Stimulated activated CD8-positive, alpha-beta memory T cell treated with anti-CD3 and anti-CD28 coated beads, Interleukin-12 subunit alpha, Interleukin-12 subunit beta, amount 100 ng/mL, for 24 hours (primary cell): ENCODE measurements at regions not wholly inside any gene's neighbourhood (a gene's known extent, or its start where the extent isn't known, plus 50 kb on each side); places are given as distances from the start of the nearest gene placed in this dataset.

Experiments used
- DNase-seq: peaks from one replicate; pipeline ENCODE4 v3.0.0-alpha.2; 2020; ENCODE audit errors: extremely low read depth

DNA sequence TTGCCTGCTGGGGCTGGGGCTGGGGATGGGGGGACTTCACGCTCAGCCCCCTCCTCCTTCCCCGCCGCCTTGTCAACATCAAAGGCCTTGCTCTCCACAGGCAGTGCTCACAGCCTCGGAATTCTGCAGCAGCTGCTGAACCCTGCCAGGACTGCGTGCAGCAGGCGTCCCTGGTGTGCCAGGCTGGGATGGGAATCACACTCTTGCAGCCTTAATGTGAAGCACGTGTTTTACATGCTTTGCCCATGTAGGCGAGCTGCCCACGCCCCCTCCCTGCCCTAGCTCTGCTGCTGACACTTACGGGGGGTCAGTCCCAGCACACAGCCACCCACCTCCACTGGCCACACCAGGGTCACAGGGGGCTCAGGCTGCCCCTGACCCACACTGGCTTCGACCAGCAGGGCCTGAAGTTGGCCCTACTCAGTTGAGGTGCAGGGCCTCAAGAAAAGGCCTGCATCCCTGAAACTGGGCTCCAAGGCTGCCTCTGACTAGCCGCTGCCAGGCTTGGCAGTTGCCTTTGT lies 276.2 kb upstream of the RTL1 start:
- no peak for DNase-seq

DNA sequence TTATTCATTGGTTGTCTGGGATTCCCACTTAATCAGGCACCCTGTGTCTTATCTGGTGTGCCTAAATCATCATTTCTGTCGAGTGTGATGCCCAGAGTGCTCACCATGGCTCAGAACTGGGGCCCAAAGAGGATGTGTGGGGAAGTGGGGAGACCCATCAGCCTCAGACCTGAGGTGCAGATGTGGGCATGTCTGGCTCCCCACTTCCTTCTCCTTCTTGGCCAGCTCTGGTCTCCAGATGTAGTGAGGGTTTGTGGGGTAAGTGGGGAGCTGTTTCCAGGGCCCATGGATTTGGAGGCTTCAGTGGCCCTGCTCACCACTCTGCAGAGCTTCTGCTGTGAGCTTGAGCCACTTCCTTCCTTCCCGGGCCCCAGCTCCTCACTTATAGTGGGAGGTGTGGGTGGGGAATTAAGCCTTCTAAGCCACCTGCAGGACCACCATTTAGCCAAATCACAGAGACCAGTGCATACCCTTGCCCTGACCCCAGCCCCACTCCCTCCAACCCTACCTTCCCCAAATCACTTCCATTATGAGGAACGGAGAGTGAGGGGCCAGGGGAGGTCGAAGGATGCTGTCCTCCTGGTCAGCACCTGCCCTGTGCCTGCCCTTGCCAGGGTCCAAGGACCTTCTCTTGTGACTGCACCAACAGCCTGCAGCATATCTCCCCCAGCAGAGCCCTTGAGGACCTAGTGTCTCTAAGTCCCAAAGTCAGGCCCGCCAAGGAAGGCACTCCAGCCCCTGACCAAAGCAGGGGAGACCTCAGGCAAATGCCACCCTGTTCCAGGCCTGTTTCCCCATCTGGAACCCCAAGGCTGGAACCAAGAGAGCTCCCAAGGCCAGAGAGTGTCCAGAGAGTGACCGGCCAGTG lies 278.2 kb upstream of the RTL1 start:
- DNase-seq: no peak

DNA sequence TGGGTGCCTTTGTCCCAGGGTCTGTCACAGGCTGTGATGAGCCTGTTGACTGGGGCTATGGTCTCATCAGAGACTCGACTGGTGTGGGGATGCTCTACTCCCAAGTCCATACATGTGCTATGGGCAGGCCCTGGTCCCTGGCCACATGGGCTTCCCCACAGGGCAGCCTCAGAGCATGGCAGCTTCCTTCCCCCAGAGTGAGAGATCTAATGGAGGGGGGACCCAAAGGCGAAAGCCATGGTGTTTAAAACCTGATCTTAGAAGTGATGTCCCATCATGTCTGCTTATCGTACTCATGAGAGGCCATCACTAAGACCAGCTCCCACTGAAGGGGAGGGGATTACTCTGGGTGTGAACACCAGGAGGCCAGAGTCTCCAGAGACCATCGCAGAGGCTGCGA lies 279.0 kb upstream of the RTL1 start:
- no peak for DNase-seq

DNA sequence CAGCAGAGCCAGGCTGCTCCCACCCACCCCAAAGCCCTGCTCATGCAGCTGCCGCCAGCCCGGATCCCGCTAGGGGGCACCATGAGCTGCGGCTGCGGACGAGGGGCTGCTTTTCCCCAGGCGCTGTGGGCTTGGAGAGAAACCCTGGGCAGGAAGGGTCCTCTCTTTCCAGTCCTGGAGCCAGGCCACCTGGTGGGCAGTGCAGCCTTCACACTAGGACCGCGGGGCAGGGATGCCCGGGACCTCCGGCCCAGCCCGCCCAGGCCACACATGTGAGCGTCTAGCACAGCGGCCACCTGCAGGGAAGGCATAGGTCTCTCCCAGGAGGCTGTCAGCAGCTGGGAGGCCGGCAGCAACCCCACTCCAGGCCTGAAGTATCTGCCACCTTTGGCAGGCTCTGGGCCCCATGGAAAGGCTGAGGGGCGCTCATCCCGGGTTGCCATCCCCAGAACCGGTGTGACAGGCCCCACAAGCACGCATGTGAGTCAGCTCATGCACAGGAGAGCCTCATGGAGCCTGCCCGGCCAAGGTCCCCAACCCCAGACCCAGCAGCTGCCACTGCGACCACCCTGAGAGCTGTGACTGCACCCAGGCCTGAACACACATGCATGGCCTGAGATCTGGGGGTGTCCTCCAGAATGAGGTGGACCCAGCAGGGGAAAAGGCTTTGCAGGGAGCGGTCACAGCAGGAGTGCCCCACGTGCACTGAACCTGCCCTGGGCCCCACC lies 280.0 kb upstream of the RTL1 start:
- no peak for DNase-seq

DNA sequence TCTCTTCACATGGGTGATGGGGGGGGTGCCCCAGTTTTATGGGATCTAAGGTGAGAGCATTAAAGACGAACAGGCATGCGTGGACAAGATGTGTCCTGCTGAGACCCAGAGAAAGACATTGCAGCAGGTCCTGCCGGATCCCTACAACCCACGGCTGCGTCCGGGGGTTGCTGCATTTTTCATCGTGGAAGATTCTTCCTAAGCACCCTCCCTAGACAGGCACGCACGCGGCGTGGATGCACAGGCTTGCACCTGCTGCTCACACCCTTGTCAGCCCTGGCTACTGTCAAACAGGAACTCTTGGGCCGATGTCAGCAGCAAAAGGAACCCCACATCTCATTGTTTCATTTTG lies 280.6 kb upstream of the RTL1 start:
- DNase-seq: no peak

DNA sequence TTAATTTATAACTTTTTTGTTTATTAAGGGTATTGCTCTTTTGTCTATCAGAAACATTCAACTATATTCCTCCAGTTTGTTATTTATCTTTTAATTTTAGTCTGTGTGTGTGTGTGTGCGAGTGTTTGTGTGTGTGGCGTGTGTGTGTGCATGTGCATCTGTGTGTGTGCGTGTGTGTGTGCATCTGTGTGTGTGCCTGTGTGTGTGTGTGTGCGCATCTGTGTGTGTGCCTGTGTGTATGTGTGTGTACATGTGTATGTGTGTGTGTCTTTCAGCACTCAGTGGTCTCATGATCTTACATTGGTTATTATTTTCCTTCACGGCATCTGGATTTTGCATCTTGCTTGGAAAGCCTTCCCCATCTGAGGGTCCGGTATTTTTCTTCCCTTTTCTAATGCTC lies 281.1 kb upstream of the RTL1 start:
- no peak for DNase-seq

DNA sequence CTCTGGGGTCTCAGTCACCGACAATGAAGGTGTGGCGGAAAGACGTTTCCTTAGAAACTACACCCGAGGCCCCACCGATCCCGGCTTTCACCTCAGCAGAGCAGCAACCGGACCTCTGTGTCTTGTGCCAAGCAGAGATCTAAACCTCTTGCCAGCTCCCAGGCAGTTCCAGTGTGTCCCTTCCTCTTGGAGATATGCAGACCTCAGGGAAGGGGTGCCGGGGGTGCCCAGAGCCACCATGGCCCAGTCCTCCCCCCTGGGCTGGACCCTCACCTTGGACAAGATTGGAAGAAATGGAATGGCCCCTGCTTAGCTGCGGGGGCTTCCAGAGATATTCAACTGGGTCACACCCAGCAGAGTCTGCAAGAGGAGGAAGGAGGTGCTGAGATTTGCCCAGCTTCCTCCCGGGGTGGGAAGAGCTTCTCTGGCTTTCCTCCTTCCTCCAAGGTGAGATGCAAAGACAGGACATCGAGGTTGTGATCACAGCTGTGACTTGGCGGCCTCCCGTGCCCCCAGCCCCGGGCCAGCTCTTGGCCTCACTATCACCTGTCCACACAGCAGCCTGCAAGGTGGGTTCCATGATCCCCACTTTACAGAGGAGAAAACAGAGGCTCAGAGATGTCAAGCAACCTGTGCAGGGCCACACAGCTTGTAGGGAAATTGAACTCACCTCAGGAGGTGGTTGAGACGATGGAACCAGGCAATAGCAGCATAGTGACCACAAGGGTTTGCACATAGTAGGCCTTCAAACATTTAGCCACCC lies 281.7 kb upstream of the RTL1 start:
- DNase-seq: no peak

DNA sequence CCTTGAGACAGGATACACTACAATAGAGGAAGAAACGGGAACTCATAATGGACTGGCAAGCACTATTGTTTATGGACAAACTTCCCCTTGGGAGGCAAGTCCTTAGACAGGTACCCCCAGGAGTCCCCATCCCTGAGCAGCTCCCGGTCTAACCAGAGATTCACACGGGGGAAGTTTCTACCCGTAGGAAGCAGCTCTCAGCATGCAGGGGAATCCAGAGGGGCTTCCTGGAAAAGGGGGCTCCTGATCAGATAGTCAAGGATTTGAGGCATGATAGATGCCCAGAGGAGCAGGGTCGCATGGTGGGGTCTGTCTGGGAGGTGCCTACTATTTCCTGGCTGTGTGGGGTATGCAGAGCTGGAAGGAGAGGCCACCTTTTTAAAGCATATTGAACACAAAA lies 282.4 kb upstream of the RTL1 start:
- DNase-seq: no peak

DNA sequence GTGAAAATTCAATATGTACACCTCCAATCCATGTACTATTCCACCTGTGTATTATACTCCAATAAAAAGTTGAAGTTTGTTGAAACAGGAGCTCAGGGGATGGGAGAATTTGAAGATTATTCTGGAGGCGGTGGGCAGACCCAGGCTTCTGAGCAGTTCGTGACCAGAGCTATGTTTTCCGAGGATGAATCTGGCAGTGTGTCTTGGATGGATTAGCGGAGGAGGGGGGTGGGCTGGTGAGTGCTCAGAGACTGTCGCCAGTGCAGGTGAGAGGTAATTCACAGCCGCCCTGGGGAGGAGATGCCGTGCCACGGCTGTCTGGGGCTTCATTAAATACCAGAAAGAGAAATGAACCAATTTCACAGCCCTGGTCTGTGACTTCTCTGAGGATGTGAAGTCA lies 283.0 kb upstream of the RTL1 start:
- DNase-seq: no peak

DNA sequence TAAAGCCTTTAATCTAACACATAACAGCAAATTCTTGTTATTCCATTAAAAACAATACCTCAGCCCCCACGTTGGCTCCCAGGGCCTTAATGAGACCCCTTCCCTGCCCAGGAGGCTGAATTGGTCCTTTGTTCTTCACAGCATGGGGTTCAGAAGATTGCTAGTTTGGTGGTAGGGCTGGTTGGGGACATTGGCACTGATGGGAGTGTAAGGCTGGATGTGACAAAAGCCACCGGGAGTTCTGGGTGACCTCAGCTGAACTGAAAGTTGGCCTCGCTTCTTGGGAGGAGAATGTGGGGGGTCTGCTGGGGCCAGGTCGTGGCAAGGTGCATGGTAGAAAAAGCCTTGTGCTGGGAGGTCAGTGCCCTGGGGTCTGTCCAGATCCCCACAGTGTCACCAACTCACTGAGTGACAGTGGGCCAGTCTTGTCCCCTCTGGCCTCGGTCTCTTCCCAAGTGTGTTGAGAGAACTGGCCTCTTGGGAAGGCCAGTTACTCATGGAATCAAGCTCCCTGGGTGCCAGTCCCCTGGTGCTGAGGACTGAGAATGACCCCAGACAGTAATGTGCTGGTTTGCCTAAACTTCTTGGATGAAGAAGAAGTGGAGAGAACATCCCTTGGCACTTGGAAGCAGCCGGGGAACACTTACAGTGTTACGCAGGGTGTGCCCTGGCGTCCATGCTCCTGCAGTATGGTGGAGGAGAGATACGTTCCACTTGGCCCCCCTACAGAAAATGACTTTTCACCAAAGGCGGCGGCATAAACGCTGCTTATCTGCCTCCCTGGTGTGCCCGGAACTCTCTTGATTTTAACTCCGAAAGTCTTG lies 283.7 kb upstream of the RTL1 start:
- DNase-seq: no peak

DNA sequence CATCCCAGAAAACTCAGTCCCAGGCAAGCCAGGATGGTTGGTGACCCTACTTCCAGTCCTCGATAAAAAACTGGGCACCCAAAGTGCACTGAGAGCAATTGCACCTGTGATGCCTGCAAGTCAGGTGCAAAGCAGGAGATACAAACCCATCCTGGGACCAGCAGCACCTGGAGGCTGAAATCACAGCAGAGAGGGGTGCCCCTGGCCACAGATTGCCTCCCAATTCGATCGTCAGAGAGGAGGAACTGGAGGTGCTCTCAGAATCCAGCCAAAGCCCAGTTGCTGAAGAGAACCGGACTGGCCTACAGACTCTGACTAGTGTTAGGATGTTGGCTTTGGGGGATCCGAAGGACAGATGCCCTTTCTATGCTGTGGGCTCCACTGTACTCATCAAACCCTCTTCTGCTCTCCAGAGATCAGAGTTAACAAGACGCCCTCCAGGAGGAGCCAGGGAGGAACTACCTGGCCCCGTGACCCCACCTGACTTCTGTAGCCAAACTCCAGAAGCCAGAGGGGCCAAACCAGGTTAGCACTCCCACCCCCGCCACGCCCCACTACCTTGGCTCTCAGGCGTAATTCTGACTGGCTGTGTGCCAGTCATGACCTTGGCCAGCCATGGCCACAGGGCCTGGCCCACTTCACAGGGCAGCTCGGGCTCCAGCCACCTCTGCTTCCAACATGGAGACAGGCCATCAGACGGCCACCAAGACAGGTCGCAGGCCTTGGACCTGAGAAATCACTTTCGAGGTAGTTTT lies 284.5 kb upstream of the RTL1 start:
- DNase-seq: no peak

DNA sequence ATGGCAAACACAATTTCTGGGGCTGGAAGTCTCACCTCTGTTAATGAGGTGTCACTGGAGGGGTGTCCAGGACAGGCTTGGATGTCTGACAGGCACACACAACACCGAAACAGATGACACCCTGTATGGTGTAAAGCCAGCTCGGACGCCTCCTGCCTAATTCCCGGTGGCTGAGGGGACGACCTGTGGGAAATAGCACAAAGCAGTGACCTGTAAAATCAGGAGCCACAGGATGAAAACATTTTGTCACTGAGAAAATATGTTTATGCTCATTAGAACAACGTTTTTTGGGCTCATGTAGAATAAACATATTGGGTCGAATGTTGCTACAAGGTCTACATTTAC lies 285.0 kb upstream of the RTL1 start:
- DNase-seq: no peak

DNA sequence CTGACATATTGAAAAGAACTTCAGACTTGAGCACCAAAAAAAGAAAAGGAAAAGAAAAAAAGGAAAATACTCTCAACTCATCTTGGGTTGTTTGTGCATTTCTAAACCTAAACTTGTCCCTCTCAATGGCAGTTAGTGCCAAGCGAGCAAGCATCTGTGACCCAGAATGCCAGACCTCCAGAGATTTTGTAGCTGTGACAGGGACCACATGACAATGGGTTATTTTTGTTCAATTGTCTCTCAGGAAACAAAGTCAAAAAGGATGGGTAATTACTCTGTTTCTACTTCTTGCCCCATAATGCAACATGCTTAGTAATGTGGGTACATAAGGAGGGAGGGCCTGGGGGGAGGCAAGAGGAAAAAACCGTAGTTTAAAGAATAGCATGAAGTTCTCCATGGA lies 285.7 kb upstream of the RTL1 start:
- DNase-seq: no peak

DNA sequence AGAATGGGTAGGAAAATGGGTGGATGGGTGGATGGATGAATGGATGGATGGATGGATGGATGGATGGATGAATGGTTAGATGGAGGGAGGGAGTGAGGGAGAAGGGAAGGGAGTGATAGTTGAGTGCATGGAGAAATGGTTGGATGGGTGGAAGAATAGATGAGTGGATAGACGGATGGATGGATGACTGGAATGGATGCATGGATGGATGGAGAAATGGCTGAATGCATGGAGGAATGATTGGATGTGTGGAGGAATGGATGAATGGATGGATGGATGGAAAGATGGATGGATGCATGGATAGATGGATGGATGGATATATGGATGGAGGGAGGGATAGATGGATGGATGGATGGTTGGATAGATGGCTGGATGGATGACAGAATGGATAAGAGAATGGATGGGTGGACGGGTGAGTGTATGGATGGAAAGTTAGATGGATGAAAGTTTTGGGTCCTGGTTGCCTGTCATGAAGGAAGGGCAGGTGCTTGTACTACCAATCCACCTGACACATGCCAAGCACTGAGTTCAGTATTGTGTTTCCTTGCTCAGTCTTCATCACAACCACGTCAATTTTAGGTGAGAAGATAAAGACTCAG lies 286.5 kb upstream of the RTL1 start:
- DNase-seq: no peak

DNA sequence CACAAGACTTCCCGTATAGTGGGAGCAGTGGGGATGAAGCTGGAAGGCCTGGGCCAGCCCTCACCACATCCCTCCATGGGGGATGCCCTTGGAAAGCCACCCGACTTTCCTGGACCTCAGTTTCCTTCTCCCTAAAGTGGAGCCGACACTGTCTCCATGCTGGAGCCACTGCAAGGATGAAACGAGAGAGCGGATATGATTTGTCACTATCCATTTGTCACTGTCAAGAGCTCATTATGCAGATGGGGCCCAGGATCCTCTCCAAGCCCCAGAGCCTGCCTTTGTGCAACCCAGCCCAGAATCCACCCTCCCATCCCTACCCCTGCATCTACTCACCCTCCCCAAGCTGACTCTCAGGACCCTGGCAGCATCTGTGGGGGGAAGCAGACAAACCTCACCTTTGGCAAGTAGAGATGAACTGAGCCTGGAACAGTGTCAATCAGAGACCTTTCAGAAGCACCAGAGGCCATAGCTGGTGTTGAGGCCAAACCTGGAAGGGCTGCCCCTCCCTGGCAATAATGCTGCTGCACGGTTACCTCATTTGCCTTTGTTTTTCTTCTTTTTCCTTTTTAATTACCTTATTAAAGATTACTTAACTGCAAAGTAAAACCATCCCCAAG lies 287.7 kb upstream of the RTL1 start:
- DNase-seq: no peak

DNA sequence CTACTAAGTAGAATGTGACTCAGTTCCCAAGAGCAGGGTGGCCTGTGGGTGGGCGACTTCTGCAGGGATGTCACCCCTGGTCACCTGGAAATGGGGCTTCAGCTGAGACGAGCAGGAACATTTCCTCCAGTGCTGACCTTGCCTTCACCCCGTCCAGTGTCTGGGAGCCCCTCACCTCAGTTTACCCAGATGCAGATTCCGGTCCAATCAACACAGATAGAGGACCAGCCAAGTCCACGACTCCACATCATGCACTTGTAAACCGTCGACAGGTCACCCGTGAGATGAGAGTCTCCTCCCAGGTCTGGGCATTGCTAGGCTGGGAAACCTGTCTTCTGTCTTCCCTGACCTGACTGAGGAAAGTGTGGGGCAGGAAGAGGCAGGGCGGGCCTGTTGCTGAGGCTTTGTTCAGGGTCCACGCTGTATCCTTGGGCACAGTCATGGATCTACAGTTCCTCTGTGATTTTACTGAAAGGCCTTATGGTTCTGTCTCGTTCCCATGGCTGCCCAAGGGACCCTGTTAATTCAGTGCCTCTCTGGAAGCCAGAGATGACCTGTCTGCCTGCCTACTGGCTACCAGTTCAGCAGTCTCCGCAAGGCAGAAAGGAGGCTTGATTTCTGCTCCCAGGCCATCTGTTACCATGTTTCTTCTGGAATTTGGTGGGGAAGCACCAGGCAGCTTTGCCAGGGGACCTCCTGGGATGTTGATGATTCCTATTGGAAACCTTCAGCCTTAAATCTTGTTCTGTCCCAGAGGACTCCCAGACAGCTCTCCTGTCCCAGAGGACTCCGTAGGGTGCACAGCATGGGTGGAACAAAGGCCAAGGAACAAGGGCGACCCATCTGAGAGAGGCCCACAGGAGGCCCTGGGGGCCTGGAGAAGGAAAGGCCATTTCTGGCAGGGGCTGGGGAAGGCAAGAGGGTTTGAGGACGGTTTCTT lies 288.5 kb upstream of the RTL1 start:
- no peak for DNase-seq

DNA sequence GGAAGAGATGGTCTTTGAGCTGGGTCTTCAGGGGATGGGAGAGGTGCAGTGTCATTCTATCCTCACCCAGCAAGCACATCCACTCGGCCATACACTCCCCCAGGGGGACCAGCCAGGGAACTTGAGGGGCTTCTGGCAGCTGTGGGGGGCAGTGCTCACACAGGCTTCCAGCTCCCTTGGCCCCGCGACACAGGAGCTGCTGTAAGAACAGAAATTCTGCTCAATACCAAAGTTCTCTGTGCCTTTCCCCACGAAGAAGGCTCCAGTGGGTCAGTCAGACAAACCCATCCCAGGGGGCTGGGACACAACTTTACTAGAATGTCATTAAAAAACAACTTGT lies 289.1 kb upstream of the RTL1 start:
- no peak for DNase-seq

DNA sequence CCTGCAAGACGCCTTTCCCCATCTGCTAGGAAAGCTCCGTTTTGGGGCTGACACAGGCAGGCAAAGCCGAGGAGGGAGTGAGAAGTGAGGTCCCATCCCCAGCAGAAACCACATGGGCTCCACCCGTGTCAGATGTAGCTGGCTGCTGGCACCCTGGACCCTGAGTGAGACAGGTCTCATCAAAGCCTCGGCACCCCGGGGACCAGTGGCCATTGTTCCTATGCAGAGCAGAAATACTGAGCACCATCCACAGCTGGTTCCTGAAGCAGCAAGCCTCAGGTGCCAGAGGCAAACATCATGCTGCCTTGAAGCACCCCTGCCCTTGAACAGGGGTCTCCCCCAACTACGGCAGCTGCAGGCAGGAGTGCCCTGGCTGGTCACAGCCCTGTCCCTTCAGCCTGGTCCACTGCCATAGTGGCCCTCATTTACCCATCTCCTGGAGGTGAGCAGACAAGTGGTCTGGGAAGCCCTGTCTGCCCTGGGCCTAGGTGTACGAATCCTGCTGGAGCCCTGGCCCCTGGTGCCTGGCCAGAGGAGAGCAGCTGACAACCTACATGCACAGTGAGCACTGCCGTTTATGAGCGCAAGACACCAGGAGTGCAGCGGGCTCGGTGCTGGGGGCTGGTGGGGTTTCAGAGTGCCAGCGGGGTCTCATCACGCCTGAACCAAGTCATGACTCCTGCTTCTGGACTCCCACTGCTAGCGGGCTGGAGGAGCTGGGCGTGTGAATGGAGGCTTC lies 289.8 kb upstream of the RTL1 start:
- no peak for DNase-seq
